ENCODE measurements at regions not wholly inside any gene's neighbourhood (a gene's known extent, or its start where the extent isn't known, plus 50 kb on each side); places are given as distances from the start of the nearest gene placed in this dataset.

- no peak for DNase-seq
Observed at GRCh38 chr7:35384761-35385700, 131.1 kb upstream of the TBX20 start.

- DNase-seq: peak; percentile 98
Observed at GRCh38 chr7:35380739-35381224, 126.9 kb upstream of the TBX20 start.

- DNase-seq: peak; percentile 67
Observed at GRCh38 chr7:35379481-35379880, 125.6 kb upstream of the TBX20 start.

- no peak for DNase-seq
Observed at GRCh38 chr7:35375516-35375915, 121.6 kb upstream of the TBX20 start.

DNA sequence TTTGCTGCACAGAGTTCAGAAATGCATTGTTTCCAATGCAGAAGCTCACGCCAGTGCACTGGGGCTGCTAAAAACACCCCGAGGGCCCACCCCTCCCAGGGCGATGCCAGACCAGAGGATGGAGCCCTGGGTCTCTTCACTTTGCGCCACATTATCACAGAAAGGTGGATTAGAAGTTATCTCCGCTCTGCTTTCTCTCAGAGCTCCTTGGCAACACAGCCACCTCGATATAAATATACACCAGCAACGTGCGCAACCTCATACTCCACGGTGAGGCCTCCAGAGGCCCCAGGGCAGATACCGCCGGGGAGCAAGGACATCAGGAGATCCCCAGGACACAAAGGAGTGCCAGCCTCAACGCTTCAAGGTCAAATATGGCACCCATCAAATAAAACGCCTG, 121.0 kb upstream of the TBX20 start:
- no peak for DNase-seq

- DNase-seq: no peak
Observed at GRCh38 chr7:35371221-35371620, 117.3 kb upstream of the TBX20 start.

GRCh38 chr7:35370687-35371086, 116.8 kb upstream of the TBX20 start:
- DNase-seq: no peak

- DNase-seq: no peak
Observed at GRCh38 chr7:35366167-35367155, 112.6 kb upstream of the TBX20 start.

GRCh38 chr7:35365523-35365922, 111.6 kb upstream of the TBX20 start:
- peak; percentile 48 for DNase-seq

- DNase-seq: no peak
Observed at GRCh38 chr7:35362341-35362740, 108.4 kb upstream of the TBX20 start.

DNA sequence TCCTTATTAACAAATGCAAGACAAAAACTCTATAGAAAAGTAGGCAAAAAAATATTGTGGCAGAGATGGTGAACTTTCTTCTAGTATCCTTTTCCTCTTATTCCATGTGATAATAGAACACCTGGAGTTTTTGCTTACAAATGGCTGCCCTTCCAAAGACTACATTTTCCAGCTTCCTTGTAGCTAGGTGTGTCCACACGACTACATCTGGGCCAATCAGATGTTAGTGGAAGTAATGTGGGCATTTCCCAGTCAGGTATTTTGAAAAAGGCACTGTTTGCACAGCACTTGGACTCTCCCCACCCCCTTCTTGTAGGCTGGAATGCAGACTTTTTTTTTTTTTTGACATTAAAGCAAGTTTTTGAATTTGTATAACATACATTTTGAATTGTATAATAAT, 105.5 kb upstream of the TBX20 start:
- DNase-seq: no peak

- no peak for DNase-seq
Observed at GRCh38 chr7:35356495-35356894, 102.6 kb upstream of the TBX20 start.

- DNase-seq: no peak
Observed at GRCh38 chr7:35355911-35356310, 102.0 kb upstream of the TBX20 start.

- DNase-seq: no peak
Observed at GRCh38 chr7:35355199-35355598, 101.3 kb upstream of the TBX20 start.

GRCh38 chr7:35353481-35353880, 99.6 kb upstream of the TBX20 start:
- no peak for DNase-seq

GRCh38 chr7:35351466-35351865, 97.6 kb upstream of the TBX20 start:
- DNase-seq: no peak

GRCh38 chr7:35348611-35349400, 94.9 kb upstream of the TBX20 start:
- no peak for DNase-seq

GRCh38 chr7:35342786-35343185, 88.9 kb upstream of the TBX20 start:
- DNase-seq: no peak

DNA sequence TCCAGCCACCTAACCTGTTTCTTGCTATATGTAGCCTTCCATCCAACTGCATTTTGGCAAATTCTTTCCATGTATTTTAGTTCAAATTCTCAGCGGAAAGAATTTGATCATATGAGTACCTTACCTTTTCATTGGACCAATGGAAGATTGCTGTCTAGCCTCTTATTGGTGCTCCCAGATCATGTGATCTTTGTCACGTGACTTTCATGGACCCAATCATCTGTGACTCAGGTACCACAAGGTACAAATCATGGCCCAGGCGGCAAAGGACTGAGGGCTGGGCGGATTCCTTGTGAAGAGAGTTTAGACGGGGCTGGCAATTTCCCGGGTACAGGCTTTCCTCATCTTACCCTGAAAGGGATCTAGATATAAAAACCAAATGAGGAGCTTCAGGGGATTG, 85.9 kb upstream of the TBX20 start:
- DNase-seq: no peak

DNA sequence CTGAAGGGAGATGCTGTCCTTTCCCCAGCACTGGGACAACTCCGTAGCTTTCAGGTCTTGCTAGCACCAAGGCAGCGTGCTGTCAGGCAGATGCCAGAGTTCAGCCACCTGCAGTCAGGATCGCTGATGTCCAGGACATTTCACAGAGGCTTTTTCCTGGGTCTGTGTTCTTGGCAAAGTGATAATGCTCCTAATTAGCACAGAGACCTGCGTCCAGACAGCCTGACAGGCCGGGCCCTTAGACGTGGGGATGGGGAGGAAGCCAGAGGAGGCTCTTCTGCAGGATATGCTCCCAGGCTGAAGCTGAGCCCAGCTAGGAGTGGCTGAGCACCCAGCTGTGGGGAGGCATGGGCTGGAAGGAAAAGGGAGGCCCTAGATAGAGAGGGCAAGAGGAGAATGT, 82.5 kb upstream of the TBX20 start:
- DNase-seq: no peak

DNA sequence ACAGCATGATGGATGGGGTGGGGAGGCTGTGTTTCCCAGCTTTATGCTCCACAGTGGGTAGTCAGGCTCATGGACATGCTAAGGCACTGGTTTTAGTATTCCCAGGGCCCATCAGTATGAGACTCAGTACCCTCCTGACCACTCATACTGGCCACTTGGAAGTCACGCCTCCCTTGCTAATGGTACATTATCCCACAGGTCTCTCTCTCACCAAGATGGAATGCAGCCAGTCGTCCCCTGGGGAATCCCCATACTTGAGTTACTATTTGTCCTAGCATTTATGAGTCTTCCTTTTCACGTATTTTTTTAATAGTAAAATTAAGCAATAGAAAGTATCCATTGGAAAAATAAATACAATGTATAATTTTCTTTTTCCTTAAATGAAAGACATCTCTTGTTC, 80.6 kb upstream of the TBX20 start:
- no peak for DNase-seq

DNA sequence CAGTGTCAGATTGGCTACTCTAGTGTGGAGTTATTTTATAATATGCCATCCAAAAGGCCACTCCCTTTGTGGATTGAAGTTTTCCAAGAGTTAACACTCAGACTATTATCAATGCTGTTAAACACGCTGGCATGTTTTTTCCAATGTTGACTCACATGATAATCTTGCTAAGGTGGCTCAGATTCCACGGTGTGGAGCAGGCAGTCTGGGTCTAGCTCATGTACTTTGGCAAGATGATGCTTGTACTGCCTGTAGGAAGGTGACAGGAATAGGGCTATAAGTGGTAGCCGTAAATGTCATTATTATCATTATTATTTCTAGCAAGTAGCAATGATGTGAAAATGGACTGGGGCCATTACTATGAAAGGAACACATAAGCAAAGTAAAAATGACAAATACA, 79.4 kb upstream of the TBX20 start:
- DNase-seq: no peak
